GM18508 (cell line): ENCODE measurements at regions not wholly inside any gene's neighbourhood (a gene's known extent, or its start where the extent isn't known, plus 50 kb on each side); places are given as distances from the start of the nearest gene placed in this dataset.

ENCODE experiments used
- ATAC-seq: cut with Tn5 transposase; IDR thresholded peaks from one replicate; pipeline ENCODE4 v1.9.1; 2021; ENCODE audit warnings: moderate number of reproducible peaks; ENCODE audit not compliant: insufficient read depth, unreplicated experiment

- no peak for ATAC-seq
These were observed 429.1 kb upstream of the IRX4 start for GRCh38 chr5:2311851-2312250.

GRCh38 chr5:2310946-2311345, 428.2 kb upstream of the IRX4 start:
- no peak for ATAC-seq

- ATAC-seq: no peak
These were observed 424.9 kb upstream of the IRX4 start for GRCh38 chr5:2307631-2308030.

DNA sequence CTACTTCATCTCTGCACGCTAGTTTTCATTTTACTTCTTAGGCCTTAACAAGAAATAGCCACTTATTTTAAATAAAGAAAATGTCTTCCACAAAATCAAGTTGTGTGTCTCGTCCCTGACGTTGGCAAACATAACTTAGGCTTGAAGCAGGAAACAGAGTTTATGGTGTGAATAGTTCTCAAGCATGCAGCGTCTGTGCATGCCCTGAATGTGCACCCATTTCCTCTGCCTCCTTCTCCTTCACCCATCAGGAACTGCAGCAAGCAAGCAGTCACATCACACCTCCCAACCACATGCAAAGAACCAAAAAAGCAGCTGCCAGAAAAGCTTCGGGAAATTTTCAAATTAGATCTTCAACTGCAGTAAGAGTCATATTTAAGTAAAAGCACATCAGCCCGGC, 424.0 kb upstream of the IRX4 start:
- no peak for ATAC-seq

- no peak for ATAC-seq
These were observed 420.8 kb upstream of the IRX4 start for GRCh38 chr5:2303431-2304100.

DNA sequence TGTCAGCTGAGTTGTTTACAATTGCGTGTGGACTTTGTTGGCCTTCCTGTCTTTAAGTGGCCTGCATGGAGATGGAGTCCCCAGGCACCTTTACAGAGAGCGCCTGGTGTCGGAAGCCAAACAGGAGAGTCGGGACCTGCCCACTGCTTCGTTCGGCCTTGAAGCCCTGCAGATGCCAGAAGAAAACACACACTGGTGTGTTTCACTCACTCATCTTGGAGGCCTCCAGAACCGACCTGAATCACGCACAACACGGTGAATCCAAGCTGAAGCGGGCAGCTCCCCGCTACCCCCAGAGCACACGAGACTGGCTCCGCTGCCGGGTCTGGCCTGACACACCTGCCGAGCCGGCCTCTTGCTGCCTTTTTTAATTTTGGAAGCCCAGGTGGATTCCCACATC, 419.4 kb upstream of the IRX4 start:
- no peak for ATAC-seq

GRCh38 chr5:2300861-2301574, 418.3 kb upstream of the IRX4 start:
- no peak for ATAC-seq

- ATAC-seq: no peak
These were observed 417.7 kb upstream of the IRX4 start for GRCh38 chr5:2300421-2300820.

- ATAC-seq: no peak
These were observed 416.9 kb upstream of the IRX4 start for GRCh38 chr5:2299388-2300220.

DNA sequence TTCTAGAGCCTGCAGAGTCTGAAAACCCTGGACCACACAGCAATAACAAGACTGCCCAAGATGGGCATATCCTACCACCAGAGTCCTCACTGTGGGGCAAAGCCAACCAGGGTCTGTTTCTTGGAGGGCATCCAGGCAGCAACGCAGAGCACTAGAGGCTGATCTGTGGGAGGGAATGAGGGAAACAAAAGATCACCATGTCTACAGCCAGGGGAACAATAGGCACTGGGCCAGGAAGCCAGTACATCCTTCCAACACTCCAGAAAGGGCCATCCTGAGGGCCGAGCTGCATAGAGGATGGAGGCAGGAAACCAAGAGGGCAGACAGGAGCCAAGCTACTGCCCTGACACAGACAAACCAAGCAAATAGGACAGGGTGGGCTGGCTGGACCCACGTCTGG, 416.1 kb upstream of the IRX4 start:
- ATAC-seq: no peak

- ATAC-seq: no peak
These were observed 415.3 kb upstream of the IRX4 start for GRCh38 chr5:2297991-2298390.

GRCh38 chr5:2295476-2295875, 412.8 kb upstream of the IRX4 start:
- ATAC-seq: no peak

DNA sequence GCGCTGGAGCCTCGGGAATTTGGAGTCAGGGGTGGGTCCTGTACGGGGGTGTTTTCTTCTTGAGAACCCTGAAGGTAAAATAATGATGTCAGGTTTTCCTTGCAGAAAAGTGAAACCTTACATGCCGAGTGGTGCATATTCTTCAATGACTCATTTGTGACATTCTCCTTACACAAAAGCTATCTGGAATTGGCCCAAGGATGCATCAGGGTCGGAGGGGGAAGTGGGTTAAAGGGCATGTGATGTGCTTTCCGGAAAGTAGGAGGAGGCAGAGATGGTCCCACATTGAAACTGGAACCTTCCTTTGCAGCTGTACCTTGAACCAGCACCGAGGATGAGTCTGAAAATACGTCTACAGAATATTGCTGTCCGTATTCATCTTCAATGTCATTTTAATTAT, 411.2 kb upstream of the IRX4 start:
- no peak for ATAC-seq

DNA sequence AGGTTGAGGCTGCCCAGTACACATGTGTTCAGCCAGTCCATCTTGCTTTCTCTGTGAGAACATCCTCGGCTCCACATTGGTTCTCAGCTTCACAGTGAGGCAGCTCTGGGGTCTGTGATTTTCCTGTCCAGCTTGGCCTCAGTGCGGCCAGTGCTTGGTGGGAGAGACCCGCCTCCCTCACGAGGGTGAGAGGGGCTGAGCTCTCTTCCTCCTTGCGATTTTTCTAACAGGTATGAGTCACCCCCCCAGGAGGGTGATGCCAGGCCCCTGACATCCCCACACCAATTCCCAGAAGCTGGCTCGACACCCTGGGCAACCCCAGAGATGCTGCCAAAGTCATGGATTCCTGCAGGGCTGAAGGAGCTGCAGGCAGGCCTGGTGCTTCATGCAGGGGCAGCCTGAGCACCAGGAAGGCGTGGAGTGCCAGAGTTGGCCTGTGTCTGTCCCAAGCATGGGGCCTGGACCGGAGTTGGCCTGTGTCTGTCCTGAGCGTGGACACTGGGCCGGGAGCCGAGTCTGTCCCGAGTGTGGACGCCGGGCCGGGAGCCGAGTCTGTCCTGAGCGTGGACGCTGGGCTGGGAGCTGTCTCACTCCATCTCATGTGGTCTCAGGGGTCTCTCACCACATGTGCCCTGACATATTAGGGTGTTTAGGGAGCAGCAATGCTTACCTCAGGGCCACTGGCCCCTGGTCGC, 408.6 kb upstream of the IRX4 start:
- no peak for ATAC-seq

GRCh38 chr5:2289380-2289779, 406.7 kb upstream of the IRX4 start:
- no peak for ATAC-seq

GRCh38 chr5:2288968-2289367, 406.2 kb upstream of the IRX4 start:
- no peak for ATAC-seq

DNA sequence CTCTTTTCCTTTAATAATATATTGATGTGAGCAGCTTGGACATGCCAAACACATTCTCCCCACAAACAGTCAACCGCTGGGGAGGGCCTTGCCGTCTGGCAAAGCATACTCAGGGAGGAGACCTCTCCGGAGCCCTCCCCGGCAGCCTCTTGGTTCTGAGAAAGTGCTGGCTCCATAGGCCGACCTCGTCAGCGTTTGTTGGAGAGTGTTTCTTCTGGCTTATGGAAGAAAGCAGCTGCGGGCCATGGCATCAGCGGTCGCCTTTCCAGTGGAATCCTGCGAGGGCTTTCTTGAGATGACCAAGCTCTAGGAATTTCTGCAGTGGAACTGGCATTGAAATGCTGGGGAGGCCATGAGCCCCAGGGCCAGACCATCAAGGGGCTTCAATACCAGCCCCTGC, 405.7 kb upstream of the IRX4 start:
- ATAC-seq: no peak

DNA sequence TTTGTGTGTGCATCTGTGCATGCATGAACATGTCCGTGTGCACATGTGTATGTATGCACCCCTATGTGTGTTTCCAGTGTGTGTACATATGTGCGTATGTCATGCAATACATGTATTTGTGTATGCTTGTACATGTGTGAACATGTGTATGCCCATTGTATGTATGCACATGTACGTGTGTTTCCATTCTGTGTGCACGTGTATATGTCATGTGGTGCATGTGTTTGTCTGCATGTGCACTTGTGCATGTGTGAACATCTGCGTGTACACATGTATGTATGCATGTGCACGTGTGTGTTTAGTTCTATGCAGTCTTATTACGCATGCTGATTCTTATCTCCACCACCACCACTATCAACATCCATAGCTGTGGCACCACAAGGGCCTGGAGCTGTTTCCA, 403.5 kb upstream of the IRX4 start:
- no peak for ATAC-seq

DNA sequence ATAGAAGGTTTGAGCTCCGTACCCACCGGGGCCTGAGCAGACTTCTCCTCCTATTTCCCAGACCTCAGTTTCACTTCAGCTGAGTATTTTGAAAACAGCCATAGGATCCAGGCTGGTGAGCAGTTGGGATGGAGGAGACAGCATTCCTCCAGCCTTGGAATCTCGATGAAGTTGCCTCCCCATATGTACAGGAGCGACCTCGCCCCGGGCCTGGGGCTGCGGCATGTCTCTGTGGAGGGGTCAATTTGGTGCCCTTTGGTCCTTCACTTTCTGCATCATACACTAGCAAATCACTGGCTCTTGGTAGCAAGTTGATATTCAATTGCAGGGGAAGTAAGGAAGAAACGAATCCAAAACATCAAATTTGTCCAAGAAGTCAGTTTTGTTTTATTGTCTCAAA, 402.0 kb upstream of the IRX4 start:
- ATAC-seq: no peak

- ATAC-seq: no peak
These were observed 400.8 kb upstream of the IRX4 start for GRCh38 chr5:2283481-2284045.
